Islet of Langerhans (tissue), 1 donor: ENCODE measurements at regions not wholly inside any gene's neighbourhood (a gene's known extent, or its start where the extent isn't known, plus 50 kb on each side); places are given as distances from the start of the nearest gene placed in this dataset.

Experiments
- FAIRE-seq: peaks from one replicate; lab custom pipeline; 2011; peaks lifted over from hg19 to GRCh38; lab: Jason Lieb, UNC

- no peak for FAIRE-seq
These were observed 279.9 kb upstream of the UMPS start for GRCh38 chr3:124450366-124450765.

DNA sequence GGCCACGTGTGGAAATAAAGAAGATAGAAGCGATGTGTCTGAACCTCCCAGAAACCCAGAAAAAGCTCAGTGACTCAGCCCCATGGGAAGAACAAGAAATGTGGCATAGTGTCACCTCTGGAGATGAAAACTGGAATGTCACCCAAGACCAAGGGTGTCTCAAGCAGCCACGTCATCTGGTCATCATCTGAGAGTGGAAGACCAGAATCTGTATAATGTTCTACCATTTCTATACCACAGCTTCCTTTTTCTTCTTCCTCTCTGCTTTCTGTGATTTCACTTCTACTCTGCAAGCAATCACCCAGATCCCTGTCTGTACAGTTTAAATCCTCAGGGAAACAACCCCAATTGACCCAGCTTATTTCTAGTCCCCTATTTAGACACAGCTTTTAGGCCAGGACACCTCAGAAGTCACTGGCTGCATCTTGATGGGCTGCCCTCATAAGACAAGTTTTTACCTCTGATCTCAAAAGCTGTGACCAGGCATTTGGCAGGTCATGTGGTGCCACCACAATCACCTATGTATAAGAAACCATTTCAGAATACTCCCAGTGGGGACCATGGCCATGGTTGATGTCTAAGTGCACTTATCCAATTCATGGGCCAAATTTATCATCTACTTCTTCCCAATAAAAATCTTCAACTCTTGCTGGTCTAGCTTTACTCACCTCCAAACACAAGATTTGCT is 278.5 kb upstream of the UMPS start:
- no peak for FAIRE-seq

DNA sequence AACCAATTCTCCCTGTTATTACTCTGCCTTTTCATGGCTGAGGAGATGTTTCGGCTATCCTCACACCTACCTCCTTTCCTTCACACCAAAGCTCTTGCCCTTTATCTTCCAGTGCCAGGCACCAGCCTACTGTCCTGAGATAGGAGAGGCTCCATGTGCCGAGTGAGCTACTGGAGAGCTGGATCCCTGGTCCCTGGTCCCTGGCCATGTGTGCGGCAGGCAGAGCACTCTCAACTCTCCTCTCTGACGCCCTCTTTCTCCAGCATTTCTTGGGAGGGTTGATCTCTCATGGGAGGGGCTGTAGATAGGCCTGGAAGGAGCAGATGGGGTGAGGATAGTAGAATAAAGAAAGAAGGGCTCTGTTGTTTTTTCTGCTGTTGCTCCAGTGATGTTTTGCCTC is 277.1 kb upstream of the UMPS start:
- no peak for FAIRE-seq

DNA sequence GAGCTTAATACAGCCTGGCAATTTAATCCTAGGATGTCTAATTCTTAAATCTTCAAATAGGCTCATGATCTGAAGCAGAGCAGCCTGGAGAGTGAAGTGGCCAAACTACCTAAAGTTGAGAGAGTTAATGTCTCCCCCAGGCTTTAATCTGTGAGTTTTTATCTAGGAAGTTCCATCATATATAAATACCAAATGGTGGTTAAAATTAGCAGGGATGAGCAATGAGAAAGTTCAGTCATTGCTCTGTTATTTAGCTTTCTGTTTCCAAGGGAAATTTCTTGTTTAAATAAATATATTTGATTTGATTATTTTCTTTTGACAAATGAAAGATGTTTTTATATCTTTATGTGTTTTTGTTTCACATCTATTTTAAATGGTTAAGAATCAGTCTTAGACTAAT is 274.4 kb upstream of the UMPS start:
- peak; percentile 68 for FAIRE-seq

- no peak for FAIRE-seq
These were observed 273.7 kb upstream of the UMPS start for GRCh38 chr3:124456506-124456905.

DNA sequence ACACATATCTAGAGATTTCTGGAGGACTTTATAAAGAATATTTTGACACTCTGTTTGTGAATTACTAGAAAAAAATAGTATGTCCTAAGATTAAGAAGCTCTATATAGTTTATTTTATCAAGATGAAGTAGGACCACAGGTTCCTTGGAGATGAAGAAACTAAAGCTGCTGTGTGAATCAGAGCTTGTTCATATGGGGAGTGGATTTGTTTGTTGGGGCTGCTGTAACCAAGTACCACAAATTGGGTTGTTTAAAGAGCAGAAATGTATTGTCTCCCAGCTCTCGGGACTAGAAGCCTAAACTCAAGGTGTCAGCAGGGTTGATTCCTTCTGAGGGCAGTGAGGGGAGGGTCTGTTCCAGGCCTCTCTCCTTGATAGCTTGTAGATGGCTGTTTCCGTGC is 270.6 kb upstream of the UMPS start:
- no peak for FAIRE-seq

- FAIRE-seq, result no peak
These were observed 269.1 kb upstream of the UMPS start for GRCh38 chr3:124461126-124461525.

GRCh38 chr3:124461838-124462632 is 268.2 kb upstream of the UMPS start:
- FAIRE-seq, result no peak

DNA sequence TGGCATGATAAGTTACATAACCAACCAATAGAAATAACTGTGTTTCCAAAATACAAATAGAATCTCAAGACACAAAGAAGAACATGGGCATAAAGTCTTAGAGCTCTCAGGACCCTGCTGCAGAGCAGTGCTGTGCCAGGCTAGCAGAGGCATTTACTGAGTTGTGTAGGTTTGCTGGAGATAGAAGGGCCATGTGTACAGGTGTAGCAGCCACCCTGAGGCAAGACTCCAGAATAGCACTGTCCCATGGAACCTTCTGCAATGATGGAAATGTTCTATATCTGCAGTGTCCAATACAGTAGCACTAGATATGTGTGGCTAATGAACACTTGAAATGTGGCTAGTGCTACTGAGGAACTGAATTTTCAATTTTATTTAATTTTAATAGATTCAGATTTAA is 267.0 kb upstream of the UMPS start:
- FAIRE-seq, result no peak

- no peak for FAIRE-seq
These were observed 262.0 kb upstream of the UMPS start for GRCh38 chr3:124467980-124468902.

DNA sequence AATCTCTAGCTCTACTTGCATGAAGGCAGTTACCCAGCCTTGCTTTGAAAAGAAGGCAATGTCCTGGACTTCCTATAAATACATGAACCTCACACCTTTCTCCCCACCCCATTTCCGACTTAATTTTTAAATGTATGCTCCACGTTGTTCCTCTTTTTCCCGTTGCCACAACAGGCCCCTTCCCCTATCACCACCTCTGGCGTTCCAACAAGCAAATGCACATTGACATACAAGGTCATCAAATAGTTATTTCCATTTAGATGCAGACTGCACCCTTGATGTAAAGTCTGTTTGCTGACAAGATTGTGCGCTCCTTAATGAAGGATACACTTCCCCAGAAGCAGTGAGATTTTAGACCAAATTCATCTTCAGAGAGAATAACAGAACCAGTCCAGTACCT is 260.7 kb upstream of the UMPS start:
- FAIRE-seq, result no peak

DNA sequence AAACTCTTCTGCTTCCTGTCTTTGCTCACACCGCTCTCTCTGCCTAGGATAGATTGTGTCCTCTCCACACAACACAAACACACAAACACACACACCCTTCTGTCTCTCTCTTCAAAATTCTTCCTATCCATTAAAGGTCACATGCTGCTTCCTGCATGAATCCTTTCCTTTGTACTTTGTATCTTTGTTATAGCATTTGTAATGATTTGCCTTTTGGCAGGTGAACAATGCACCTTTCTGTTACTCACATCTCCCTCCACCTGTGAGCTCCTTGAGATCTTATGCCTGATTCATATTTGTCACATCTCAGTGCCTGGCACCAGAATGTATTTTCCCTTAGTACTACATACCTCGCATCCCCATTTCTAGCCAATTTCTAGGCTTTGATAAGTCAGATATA is 251.4 kb upstream of the UMPS start:
- no peak for FAIRE-seq

DNA sequence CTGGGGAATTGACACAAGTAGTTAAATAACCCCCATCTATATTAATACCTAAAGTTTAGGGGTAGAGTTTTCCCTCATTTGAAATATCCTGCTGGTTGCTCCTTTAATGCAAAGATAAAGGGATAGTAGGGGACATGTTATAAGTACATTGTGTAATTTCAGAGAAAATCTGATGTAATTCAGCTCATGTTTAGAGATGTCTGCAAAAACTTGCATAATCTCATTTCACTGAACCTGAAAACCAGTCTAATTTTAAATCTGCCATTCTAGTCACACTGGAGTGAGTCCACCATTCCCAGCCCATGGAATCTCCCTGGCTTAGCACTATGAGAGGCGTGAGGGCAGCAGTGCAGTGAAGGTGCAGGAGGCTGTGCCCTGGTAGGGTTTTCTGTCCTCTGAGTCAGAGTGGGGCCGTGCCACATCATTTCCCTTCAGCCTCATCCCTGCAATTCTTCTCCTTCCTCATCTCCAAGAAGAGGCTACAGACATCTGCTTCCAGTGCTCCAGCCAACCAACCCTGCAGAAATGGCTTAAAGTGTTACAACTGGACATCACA is 246.3 kb upstream of the UMPS start:
- no peak for FAIRE-seq

- no peak for FAIRE-seq
These were observed 243.9 kb upstream of the UMPS start for GRCh38 chr3:124486324-124486723.

DNA sequence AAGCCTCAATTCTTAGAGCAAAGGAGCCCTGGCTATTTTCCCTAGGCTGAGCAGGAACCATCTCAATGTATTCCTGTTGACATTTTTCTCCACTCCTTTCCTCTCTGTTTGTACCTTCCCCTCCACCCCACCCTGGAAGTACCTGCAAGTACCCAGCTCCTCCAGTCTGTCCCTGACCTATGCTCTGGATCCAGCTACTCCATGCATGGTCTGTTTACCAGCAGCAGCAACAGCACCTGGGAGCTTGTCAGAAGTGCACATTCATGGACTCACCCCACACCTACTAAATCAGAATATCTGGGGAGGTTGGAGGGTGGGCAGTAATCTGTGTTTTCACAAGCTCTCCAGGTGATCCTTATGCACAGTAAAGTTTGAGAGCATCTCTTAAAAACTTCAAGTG is 240.7 kb upstream of the UMPS start:
- no peak for FAIRE-seq

DNA sequence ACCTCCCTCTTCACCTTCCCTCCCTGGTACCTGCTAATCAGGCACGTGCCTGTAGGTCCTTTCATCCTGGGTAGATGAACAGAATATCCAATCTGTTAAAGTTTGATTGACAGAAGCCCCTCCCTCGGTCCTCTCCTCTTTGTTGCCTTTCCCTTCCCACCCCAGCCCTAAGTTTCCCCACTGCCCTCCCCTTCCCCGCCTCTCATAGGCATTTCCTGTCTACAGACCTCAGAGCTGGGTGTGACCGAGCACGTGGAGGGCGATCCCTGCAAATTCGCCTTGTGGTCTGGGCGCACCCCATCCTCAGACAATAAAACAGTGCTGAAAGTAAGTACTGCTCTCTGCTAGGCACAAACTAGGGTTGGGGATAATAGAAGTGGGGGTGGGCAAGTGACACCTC is 239.2 kb upstream of the UMPS start:
- no peak for FAIRE-seq

DNA sequence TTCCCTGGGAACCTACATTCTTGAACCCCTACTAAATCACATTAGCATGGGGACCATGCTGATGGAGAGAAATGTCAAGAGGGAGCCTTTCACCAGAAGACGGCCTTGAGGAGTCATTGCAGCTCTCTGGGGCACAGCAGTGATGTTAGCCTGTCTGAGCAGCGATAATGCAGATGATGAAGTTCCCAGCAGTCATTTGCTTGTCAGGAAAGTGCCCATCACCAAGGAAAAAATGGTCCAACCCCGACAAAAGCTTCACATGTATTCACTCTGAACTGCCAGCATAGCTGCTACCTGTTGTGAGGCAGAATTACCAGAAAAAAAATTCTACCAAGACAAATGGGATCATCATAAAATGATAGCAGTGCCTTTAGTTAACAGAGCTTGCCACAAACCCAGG is 238.4 kb upstream of the UMPS start:
- no peak for FAIRE-seq

- FAIRE-seq, result peak; percentile 45
These were observed 237.4 kb upstream of the UMPS start for GRCh38 chr3:124492824-124493223.

GRCh38 chr3:124496061-124496460 is 234.2 kb upstream of the UMPS start:
- FAIRE-seq, result no peak

- no peak for FAIRE-seq
These were observed 232.8 kb upstream of the UMPS start for GRCh38 chr3:124497487-124497886.

DNA sequence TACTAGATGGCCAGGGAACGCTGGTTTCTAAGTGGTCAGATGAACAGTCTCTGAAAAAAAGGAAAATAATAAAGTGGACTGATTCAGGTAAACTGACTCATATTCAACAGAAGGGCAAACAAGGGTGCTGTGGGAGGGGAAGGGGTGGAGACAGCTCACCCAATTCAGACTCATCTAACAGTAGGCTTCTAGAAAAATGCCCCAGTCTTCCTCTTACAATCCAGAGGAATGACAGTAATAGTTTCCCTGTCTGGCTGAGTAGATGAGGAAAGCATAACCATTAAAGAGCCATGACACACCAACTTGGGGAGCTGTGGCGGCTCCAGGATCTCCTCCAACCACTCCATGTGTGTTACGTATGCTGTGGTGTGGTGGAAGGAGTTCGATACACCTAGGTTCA is 231.4 kb upstream of the UMPS start:
- FAIRE-seq, result no peak

- FAIRE-seq, result no peak
These were observed 225.8 kb upstream of the UMPS start for GRCh38 chr3:124504332-124505059.
